ENCODE measurements at regions not wholly inside any gene's neighbourhood (a gene's known extent, or its start where the extent isn't known, plus 50 kb on each side); places are given as distances from the start of the nearest gene placed in this dataset.
A peak's percentile ranks its signal among the peaks of the same experiment; 100 is the strongest.

DNA sequence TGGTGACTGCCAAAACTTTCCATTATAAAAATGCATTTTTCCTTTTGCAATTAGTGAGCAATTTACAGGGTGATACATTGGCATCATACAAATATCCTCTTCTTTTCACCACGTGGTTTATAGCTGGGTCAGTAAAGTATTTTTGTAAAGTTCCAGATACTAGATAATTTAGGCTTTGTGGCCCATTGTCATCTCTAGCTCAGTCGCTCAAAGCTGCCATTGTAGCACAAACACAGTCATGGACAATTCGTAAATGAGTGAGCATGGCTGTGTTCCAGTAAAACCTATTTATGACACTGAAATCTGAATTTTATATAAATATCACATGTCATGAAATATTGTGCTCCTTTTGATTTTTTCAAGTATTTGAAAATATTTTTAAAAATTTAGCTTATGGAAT is 162.9 kb downstream of the USP12 start:
- Histone ChIP-seq H3K27ac (ENCODE audit: low read depth, low read length, poor library complexity, severe bottlenecking) (no peak overlapping the region), H3K4me1 (ENCODE audit: insufficient read depth, low read length, poor library complexity, severe bottlenecking) (peaks cover 7% of the 10 kb centered on the region), H3K27me3 (replicated peaks; ENCODE audit: insufficient read depth, low read depth, low read length, poor library complexity) (peaks cover 3% of the 10 kb centered on the region), H3K9me3 (ENCODE audit: low read depth, low read length, poor library complexity, severe bottlenecking) (no peaks in the 10 kb centered on the region), H3K36me3 (ENCODE audit: insufficient read depth, low read length, poor library complexity, severe bottlenecking) (no peaks in the 10 kb centered on the region), H3K4me3 (ENCODE audit: low read depth, low read length, poor library complexity, severe bottlenecking) (no peak overlapping the region)
- CTCF ChIA-PET, result interaction anchor here (0.5 kb wide), 1 partner anchor 234 kb away, joined by 3 read pairs; no protein-coding TSS in a partner anchor
- intact Hi-C loops (cut with micrococcal nuclease; ENCODE audit: unreplicated experiment), result no loop called here
- TF ChIP-seq EZH2 (IDR thresholded peaks at IDR 0.05; ENCODE audit: borderline replicate concordance, low read depth, low read length, poor library complexity, severe bottlenecking), result no peak
- TF ChIP-seq, protein P1, sequence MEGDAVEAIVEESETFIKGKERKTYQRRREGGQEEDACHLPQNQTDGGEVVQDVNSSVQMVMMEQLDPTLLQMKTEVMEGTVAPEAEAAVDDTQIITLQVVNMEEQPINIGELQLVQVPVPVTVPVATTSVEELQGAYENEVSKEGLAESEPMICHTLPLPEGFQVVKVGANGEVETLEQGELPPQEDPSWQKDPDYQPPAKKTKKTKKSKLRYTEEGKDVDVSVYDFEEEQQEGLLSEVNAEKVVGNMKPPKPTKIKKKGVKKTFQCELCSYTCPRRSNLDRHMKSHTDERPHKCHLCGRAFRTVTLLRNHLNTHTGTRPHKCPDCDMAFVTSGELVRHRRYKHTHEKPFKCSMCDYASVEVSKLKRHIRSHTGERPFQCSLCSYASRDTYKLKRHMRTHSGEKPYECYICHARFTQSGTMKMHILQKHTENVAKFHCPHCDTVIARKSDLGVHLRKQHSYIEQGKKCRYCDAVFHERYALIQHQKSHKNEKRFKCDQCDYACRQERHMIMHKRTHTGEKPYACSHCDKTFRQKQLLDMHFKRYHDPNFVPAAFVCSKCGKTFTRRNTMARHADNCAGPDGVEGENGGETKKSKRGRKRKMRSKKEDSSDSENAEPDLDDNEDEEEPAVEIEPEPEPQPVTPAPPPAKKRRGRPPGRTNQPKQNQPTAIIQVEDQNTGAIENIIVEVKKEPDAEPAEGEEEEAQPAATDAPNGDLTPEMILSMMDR (conservative IDR thresholded peaks at IDR 0.05; ENCODE audit: low read depth, low read length), result no peak
- no TSS peak for BruUV-seq (replicated peaks)
- no peak for DNase-seq (ENCODE audit: low spot score)
- POLR2A ChIA-PET (ENCODE audit: low non-redundant PET), result interaction anchor here (0.6 kb wide), 1 partner anchor 319 kb away, joined by 3 read pairs; no protein-coding TSS in a partner anchor

DNA sequence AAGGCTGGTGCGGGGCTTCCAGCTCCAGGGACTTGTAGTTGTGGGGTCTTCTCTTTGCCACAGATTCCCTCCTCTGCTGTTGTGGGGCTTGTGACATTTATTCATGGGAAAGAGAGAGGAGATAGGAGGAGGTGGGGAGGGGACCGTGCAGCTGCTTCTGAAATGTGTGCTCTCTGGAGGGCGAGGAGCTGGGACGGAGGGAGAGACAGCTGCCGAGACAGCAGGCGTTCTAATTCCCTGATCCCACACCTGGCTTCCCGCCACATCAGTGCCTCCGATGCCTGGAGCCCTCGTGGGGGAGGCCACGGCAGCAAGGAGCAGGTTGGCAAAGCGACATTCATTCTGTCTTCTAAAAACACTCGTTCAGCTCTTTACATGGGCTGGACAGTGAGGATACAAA is 164.4 kb downstream of the USP12 start:
- no peak for DNase-seq (ENCODE audit: low spot score)
- CTCF ChIA-PET, result no interaction called here
- BruUV-seq (replicated peaks), result no TSS peak
- Histone ChIP-seq H3K4me1 (ENCODE audit: insufficient read depth, low read length, poor library complexity, severe bottlenecking) (peaks cover 7% of the 10 kb centered on the region), H3K27ac (ENCODE audit: low read depth, low read length, poor library complexity, severe bottlenecking) (no peak overlapping the region), H3K9me3 (ENCODE audit: low read depth, low read length, poor library complexity, severe bottlenecking) (no peaks in the 10 kb centered on the region), H3K27me3 (replicated peaks; ENCODE audit: insufficient read depth, low read depth, low read length, poor library complexity) (peaks cover 3% of the 10 kb centered on the region), H3K36me3 (ENCODE audit: insufficient read depth, low read length, poor library complexity, severe bottlenecking) (no peaks in the 10 kb centered on the region), H3K4me3 (ENCODE audit: low read depth, low read length, poor library complexity, severe bottlenecking) (peak overlapping the region; percentile 37)
- intact Hi-C loops (cut with micrococcal nuclease; ENCODE audit: unreplicated experiment), result no loop called here
- POLR2A ChIA-PET (ENCODE audit: low non-redundant PET), result no interaction called here
- TF ChIP-seq, protein P1 (conservative IDR thresholded peaks at IDR 0.05; ENCODE audit: low read depth, low read length), result no peak
- no peak for TF ChIP-seq EZH2 (IDR thresholded peaks at IDR 0.05; ENCODE audit: borderline replicate concordance, low read depth, low read length, poor library complexity, severe bottlenecking)

DNA sequence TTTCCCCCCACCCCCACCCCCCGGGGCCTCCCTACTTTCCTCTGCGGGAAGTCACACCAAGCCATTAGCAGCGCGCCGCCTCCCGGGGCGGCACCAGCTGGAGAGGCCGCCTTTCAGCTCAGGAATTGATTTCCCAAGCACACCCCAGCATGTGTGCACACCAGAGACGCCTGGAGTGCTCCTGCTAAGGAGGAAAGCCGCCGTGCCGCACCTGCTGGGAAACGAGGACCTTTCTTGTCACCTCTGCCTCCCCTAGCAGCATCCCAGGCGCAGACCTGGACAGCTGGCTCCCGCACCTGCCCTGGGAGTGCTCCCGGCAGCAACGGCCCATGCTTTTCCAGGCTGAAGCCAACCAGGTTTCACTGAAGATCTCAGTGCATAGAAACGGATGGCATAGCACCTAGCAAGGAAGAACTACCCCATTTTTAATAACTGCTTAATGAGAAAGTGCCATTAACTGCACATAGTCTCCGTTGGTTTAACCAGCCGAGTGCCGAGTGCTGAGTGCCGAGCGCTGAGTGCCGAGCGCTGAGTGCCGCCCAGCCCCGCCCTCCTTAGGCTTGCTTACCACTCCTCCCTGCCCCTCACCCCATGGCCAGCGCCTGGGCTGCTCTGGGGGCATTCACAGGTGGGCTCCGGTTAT is 165.0 kb downstream of the USP12 start:
- no peak for TF ChIP-seq EZH2 (IDR thresholded peaks at IDR 0.05; ENCODE audit: borderline replicate concordance, low read depth, low read length, poor library complexity, severe bottlenecking)
- TF ChIP-seq, protein P1 (conservative IDR thresholded peaks at IDR 0.05; ENCODE audit: low read depth, low read length), result no peak
- POLR2A ChIA-PET (ENCODE audit: low non-redundant PET), result no interaction called here
- intact Hi-C loops (cut with micrococcal nuclease; ENCODE audit: unreplicated experiment), result no loop called here
- no TSS peak for BruUV-seq (replicated peaks)
- Histone ChIP-seq H3K4me3 (ENCODE audit: low read depth, low read length, poor library complexity, severe bottlenecking) (peak overlapping the region; percentile 37), H3K27ac (ENCODE audit: low read depth, low read length, poor library complexity, severe bottlenecking) (no peak overlapping the region), H3K36me3 (ENCODE audit: insufficient read depth, low read length, poor library complexity, severe bottlenecking) (no peaks in the 10 kb centered on the region), H3K27me3 (replicated peaks; ENCODE audit: insufficient read depth, low read depth, low read length, poor library complexity) (peaks cover 3% of the 10 kb centered on the region), H3K9me3 (ENCODE audit: low read depth, low read length, poor library complexity, severe bottlenecking) (no peaks in the 10 kb centered on the region), H3K4me1 (ENCODE audit: insufficient read depth, low read length, poor library complexity, severe bottlenecking) (peaks cover 7% of the 10 kb centered on the region)
- peak; percentile 32 for DNase-seq (ENCODE audit: low spot score)
- CTCF ChIA-PET, result no interaction called here
